C4-2B (cell line): ENCODE measurements at regions not wholly inside any gene's neighbourhood (a gene's known extent, or its start where the extent isn't known, plus 50 kb on each side); places are given as distances from the start of the nearest gene placed in this dataset.

Source experiments
- CTCF ChIP-seq: fragments of 450-650 bp; conservative IDR thresholded peaks from 2 replicates; pipeline ENCODE4 v1.5.1; 2017; ENCODE audit warnings: mild to moderate bottlenecking
- ZFX ChIP-seq: fragments of 450-650 bp; IDR thresholded peaks from 2 replicates; pipeline ENCODE4 v1.6.1; 2017

DNA sequence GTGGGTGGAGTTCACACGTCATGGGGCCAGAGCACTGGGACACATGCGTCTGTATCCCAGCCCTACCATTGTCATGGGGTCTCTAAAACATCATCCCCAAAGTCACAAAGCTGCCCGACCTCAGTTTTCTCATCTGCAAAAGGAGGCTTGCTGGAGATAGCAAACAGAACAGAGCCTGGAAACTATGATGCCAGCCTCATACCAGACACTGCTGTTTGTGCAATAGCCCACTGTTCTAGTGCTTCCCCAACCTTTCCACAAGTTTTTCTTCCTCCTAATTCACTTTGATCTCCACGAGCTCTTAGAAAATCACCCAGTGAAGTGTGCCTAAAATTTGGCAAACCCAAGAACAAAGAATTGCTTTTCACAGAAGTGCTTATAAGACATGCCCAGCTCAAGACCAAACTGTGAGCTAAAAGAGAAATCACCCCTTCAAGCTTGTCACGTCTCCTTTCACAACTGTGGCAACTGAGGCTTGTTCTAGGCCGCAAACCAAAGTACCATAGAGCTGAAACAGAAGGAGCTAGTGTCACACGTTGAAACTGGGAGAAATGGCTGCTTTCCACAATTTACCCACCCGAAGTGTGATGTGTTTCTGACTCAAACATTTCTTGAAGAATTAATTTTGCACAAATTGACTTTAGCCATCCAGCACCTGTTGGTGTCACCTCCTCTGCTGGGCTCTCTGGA, 162.7 kb upstream of the ID2 start:
- no peak for TF ChIP-seq CTCF
- no peak for TF ChIP-seq ZFX
